ENCODE measurements at regions not wholly inside any gene's neighbourhood (a gene's known extent, or its start where the extent isn't known, plus 50 kb on each side); places are given as distances from the start of the nearest gene placed in this dataset.

DNA sequence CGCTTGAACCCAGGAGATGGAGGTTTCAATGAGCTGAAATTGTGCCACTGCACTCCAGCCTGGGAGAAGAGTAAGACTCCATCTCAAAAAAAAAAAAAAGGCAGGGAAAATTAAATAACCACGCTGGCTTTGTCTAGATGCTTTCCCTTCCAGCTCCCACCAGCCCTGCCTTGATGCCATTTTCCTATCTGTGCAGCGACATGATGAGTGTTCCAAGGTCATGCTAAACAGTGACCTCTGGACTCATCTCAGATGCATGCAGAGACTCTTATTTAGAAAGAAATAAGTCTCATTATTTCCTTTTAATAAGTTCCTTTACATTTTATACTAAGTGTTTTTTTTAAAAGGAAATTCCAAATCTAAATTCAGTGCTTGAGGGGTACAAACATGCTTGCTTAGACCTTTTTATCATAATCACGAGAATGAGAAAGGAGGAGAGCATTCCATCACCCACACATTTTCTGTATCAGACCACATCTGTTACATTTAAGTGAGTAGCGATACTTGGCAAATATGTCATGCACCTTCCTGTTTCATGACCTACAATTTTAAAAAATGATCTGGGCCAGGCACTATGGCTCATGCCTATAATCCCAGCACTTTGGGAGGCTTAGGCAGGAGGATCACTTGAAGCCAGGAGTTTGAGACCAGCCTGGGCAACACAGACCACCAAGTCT is 101.1 kb upstream of the RREB1 start:
- TF ChIP-seq, protein P1, sequence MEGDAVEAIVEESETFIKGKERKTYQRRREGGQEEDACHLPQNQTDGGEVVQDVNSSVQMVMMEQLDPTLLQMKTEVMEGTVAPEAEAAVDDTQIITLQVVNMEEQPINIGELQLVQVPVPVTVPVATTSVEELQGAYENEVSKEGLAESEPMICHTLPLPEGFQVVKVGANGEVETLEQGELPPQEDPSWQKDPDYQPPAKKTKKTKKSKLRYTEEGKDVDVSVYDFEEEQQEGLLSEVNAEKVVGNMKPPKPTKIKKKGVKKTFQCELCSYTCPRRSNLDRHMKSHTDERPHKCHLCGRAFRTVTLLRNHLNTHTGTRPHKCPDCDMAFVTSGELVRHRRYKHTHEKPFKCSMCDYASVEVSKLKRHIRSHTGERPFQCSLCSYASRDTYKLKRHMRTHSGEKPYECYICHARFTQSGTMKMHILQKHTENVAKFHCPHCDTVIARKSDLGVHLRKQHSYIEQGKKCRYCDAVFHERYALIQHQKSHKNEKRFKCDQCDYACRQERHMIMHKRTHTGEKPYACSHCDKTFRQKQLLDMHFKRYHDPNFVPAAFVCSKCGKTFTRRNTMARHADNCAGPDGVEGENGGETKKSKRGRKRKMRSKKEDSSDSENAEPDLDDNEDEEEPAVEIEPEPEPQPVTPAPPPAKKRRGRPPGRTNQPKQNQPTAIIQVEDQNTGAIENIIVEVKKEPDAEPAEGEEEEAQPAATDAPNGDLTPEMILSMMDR (conservative IDR thresholded peaks at IDR 0.05; ENCODE audit: low read depth in 2 of 2), result no peak
- TF ChIP-seq EZH2 (IDR thresholded peaks at IDR 0.05; ENCODE audit: low read depth, unreplicated experiment) (no peak), POLR2AphosphoS5 (IDR thresholded peaks at IDR 0.05; ENCODE audit: low read depth) (no peak), EZH2phosphoT487 (IDR thresholded peaks at IDR 0.05; ENCODE audit: unreplicated experiment) (no peak), JUNB (IDR thresholded peaks at IDR 0.05; ENCODE audit: unreplicated experiment) (no peak)
- TF ChIP-seq, protein P2, sequence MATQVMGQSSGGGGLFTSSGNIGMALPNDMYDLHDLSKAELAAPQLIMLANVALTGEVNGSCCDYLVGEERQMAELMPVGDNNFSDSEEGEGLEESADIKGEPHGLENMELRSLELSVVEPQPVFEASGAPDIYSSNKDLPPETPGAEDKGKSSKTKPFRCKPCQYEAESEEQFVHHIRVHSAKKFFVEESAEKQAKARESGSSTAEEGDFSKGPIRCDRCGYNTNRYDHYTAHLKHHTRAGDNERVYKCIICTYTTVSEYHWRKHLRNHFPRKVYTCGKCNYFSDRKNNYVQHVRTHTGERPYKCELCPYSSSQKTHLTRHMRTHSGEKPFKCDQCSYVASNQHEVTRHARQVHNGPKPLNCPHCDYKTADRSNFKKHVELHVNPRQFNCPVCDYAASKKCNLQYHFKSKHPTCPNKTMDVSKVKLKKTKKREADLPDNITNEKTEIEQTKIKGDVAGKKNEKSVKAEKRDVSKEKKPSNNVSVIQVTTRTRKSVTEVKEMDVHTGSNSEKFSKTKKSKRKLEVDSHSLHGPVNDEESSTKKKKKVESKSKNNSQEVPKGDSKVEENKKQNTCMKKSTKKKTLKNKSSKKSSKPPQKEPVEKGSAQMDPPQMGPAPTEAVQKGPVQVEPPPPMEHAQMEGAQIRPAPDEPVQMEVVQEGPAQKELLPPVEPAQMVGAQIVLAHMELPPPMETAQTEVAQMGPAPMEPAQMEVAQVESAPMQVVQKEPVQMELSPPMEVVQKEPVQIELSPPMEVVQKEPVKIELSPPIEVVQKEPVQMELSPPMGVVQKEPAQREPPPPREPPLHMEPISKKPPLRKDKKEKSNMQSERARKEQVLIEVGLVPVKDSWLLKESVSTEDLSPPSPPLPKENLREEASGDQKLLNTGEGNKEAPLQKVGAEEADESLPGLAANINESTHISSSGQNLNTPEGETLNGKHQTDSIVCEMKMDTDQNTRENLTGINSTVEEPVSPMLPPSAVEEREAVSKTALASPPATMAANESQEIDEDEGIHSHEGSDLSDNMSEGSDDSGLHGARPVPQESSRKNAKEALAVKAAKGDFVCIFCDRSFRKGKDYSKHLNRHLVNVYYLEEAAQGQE (IDR thresholded peaks at IDR 0.05; ENCODE audit: unreplicated experiment), result no peak
